Endothelial cell (in vitro differentiated cells): ENCODE measurements at regions not wholly inside any gene's neighbourhood (a gene's known extent, or its start where the extent isn't known, plus 50 kb on each side); places are given as distances from the start of the nearest gene placed in this dataset.

Experiments used
- DNase-seq: peaks from one replicate; pipeline ENCODE4 v3.0.0; 2021; ENCODE audit warnings: low spot score
- H3K27ac Mint-ChIP-seq: one replicate; pipeline ENCODE4 v1.8.0; 2021; ENCODE audit warnings: mixed read lengths, inconsistent platforms; ENCODE audit not compliant: unreplicated experiment
- H3K27me3 Mint-ChIP-seq: one replicate; pipeline ENCODE4 v1.8.0; 2021; ENCODE audit warnings: mild to moderate bottlenecking, moderate library complexity, mixed read lengths, inconsistent platforms; ENCODE audit not compliant: unreplicated experiment
- H3K36me3 Mint-ChIP-seq: one replicate; pipeline ENCODE4 v1.8.0; 2021; ENCODE audit warnings: mild to moderate bottlenecking, low read depth, mixed read lengths, inconsistent platforms; ENCODE audit not compliant: unreplicated experiment
- H3K4me1 Mint-ChIP-seq: one replicate; pipeline ENCODE4 v1.8.0; 2021; ENCODE audit warnings: mild to moderate bottlenecking, mixed read lengths, inconsistent platforms; ENCODE audit not compliant: unreplicated experiment
- H3K4me3 Mint-ChIP-seq: one replicate; pipeline ENCODE4 v1.8.0; 2021; ENCODE audit warnings: mild to moderate bottlenecking, mixed read lengths, inconsistent platforms; ENCODE audit not compliant: unreplicated experiment
- H3K9me3 Mint-ChIP-seq: one replicate; pipeline ENCODE4 v1.8.0; 2021; ENCODE audit warnings: mixed read lengths, inconsistent platforms; ENCODE audit not compliant: unreplicated experiment
- TF ChIP-seq, protein P1 (sequence below): fragments of 200-600 bp; sonication (generic); IDR thresholded peaks from one replicate; pipeline ENCODE4 v1.5.0; 2021; ENCODE audit warnings: antibody characterized with exemption; ENCODE audit not compliant: unreplicated experiment

DNA sequence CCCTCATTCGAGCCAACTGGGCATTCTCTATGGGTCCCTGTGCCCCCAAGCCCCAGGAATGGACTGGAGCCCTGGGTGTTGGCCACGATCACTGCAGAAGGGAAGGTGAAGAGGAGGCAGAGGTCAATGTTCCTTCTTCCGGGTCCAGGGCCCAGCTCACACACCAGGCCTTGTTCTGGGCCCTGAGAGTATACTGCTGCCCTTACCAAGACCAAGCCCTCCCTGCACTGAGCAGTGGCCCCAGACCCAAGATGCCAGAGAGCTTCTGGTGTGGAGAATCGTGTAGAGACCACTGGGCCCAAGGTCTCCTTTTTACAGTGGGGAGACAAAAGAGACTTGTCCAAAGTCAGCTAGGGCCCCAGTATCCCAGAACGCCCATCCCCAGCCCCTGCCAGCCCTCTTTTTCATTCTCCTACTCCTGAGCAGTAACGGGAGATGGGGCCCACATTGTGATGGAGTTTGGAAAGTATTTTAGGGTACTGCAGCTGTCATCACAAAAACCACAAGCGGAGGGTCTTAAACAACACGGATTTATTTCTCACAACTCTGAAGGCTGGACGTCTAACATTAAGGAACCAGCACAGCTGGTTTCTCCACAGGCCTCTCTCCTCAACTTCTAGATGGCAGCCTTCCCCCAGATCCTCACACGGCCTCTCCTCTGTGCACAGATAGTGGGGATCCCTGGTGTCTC lies 79.4 kb downstream of the PDGFA start:
- no peak overlapping the region for H3K4me3 Mint-ChIP-seq

DNA sequence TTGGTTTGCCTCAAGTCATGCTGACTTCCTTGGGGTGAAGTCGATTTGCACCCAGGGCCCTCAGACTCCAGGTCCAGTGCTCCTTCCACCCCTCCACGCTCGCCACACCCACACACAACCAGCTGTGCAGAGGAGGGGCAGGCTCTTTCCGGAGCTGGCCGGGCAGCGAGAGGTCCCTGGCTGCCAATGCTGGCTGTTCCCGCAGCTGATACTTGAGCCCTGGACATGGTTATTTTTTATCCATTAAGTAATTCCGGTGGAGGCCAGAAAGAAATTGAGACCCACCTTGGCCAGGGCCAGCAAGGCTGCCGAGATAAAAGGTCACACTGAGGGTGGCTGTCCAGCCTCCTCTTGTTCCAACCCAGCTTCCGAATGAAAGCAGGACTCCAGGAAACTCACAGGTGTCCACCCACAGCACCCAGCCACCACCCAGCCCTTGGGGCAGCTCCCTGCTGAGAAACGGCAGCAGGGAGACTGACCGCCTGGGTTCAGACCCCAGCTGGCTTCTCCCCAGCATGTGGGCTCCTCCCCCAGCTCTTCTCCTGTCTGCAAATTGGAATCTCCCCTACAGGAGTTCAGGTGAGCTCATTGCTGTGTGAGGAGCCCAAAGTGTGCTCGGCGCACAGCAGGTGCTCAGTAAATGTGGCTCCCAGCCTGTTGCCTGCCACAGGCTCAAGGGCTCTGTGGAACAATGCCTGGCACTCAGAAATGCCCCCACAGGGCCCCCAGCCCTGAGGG lies 77.8 kb downstream of the PDGFA start:
- Mint-ChIP-seq H3K27ac (no peak overlapping the region), H3K27me3 (peaks cover 8% of the 10 kb centered on the region), H3K4me1 (no peaks in the 10 kb centered on the region), H3K4me3 (no peak overlapping the region), H3K36me3 (no peaks in the 10 kb centered on the region), H3K9me3 (no peaks in the 10 kb centered on the region)
- no peak for DNase-seq
- TF ChIP-seq, protein P1, sequence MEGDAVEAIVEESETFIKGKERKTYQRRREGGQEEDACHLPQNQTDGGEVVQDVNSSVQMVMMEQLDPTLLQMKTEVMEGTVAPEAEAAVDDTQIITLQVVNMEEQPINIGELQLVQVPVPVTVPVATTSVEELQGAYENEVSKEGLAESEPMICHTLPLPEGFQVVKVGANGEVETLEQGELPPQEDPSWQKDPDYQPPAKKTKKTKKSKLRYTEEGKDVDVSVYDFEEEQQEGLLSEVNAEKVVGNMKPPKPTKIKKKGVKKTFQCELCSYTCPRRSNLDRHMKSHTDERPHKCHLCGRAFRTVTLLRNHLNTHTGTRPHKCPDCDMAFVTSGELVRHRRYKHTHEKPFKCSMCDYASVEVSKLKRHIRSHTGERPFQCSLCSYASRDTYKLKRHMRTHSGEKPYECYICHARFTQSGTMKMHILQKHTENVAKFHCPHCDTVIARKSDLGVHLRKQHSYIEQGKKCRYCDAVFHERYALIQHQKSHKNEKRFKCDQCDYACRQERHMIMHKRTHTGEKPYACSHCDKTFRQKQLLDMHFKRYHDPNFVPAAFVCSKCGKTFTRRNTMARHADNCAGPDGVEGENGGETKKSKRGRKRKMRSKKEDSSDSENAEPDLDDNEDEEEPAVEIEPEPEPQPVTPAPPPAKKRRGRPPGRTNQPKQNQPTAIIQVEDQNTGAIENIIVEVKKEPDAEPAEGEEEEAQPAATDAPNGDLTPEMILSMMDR: no peak

More for the DNA sequence above, 79.4 kb downstream of the PDGFA start:
- DNase-seq: no peak
- Mint-ChIP-seq H3K27ac (no peak overlapping the region), H3K27me3 (peaks cover 6% of the 10 kb centered on the region), H3K36me3 (no peaks in the 10 kb centered on the region), H3K4me1 (no peaks in the 10 kb centered on the region), H3K9me3 (no peaks in the 10 kb centered on the region)
- TF ChIP-seq, protein P1: no peak

DNA sequence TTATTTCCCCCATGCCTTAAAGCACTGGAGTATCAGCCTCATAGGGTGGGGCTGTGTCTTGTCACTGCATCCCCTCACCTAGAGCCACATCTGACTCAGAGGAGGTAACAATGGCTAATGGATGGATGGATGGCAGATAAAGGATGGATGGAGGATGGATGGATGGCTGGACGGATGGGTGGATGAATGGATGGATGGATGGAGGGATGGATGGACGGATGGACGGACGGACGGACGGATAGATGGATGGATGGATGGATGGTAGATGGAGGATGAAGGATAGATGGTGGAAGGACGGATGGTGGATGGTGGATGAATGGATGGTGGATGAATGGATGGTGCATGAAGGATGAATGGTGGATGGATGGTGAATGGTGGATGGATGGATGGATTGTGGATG lies 77.2 kb downstream of the PDGFA start:
- H3K27me3 Mint-ChIP-seq: peaks cover 4% of the 10 kb centered on the region
- no peak overlapping the region for H3K27ac Mint-ChIP-seq
- H3K36me3 Mint-ChIP-seq: no peaks in the 10 kb centered on the region
- no peaks in the 10 kb centered on the region for H3K9me3 Mint-ChIP-seq
- no peak for DNase-seq
- H3K4me1 Mint-ChIP-seq: no peaks in the 10 kb centered on the region
- no peak overlapping the region for H3K4me3 Mint-ChIP-seq
- TF ChIP-seq, protein P1: no peak

DNA sequence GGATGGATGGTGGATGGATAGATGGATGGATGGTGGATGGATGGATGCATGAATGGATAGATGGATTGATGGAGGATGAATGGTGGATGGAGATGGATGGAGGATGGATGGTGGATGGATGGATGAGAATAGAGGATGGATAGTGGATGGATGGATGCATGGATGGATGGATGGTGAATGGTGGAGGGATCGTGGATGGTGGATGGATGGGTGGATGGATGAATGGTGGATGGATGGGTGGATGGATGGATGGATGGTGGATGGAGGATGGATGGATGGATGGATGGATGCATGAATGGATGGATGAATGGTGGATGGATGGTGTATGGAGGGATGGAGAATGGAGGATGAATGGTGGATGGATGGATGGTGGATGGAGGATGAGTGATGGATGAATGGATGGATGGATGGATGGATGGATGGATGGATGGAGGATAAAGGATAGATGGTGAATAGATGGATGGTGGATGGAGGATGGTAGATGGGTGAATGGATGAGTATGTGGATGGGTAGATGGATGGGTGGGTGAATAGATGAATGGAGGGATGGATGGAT lies 76.3 kb downstream of the PDGFA start:
- peaks cover 4% of the 10 kb centered on the region for H3K27me3 Mint-ChIP-seq
- no peak for DNase-seq
- no peaks in the 10 kb centered on the region for H3K4me1 Mint-ChIP-seq
- no peak overlapping the region for H3K4me3 Mint-ChIP-seq
- H3K36me3 Mint-ChIP-seq: no peaks in the 10 kb centered on the region
- no peaks in the 10 kb centered on the region for H3K9me3 Mint-ChIP-seq
- TF ChIP-seq, protein P1: no peak
- no peak overlapping the region for H3K27ac Mint-ChIP-seq

DNA sequence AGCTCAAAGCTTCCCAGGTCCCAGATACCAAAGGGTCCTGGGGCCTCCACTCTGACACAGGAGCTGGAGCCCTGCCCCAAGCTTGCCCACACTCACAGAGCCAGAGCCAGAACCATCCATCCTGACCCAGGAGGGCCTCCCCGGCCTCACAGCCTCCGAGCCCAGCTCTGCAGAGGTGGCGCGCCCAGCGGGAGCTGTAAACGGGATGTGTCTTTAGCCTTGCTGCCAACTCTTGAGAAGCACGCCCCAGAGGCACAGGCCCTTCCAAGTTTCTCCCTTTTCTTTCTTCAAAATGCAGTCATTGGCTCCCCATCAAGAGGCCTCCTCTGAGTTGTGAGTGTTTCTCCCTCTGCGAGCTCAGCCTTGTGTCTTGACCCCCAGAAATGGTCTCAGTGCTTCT lies 75.0 kb downstream of the PDGFA start:
- DNase-seq: no peak
- no peaks in the 10 kb centered on the region for H3K9me3 Mint-ChIP-seq
- no peaks in the 10 kb centered on the region for H3K36me3 Mint-ChIP-seq
- H3K27me3 Mint-ChIP-seq: peaks cover 7% of the 10 kb centered on the region
- H3K4me1 Mint-ChIP-seq: no peaks in the 10 kb centered on the region
- TF ChIP-seq, protein P1: no peak
- H3K27ac Mint-ChIP-seq: no peak overlapping the region
- H3K4me3 Mint-ChIP-seq: no peak overlapping the region
